HEK293T (cell line): ENCODE measurements at regions not wholly inside any gene's neighbourhood (a gene's known extent, or its start where the extent isn't known, plus 50 kb on each side); places are given as distances from the start of the nearest gene placed in this dataset.

Experiments used
- CTCF ChIA-PET: fragments of 350-600 bp; formaldehyde crosslinking; extraction: SDS; loops from one replicate; lab custom pipeline; 2021; ENCODE audit warnings: antibody characterized with exemption, inconsistent platforms; lab: Yijun Ruan, JAX
- POLR2A ChIA-PET: fragments of 350-600 bp; formaldehyde crosslinking; extraction: SDS; loops from one replicate; lab custom pipeline; 2020; ENCODE audit warnings: antibody characterized with exemption, inconsistent platforms; lab: Yijun Ruan, JAX
- DNase-seq: peaks from one replicate; pipeline ENCODE4 v3.0.0; 2012; ENCODE audit warnings: mixed read lengths; ENCODE audit errors: extremely low spot score
- ARNT ChIP-seq: fragments of 450-650 bp; IDR thresholded peaks from 2 replicates; pipeline ENCODE4 v1.6.1; 2017; ENCODE audit warnings: mild to moderate bottlenecking
- BHLHE40 ChIP-seq: fragments of 450-650 bp; IDR thresholded peaks from 2 replicates; pipeline ENCODE4 v1.6.1; 2016; ENCODE audit warnings: mild to moderate bottlenecking, moderate library complexity, borderline replicate concordance
- CTBP1 ChIP-seq: fragments of 450-650 bp; IDR thresholded peaks from 2 replicates; pipeline ENCODE4 v1.6.1; 2016; ENCODE audit warnings: borderline replicate concordance
- ELF4 ChIP-seq: fragments of 450-650 bp; IDR thresholded peaks from 2 replicates; pipeline ENCODE4 v1.6.1; 2017; ENCODE audit warnings: antibody characterized with exemption
- FOXA1 ChIP-seq: fragments of 450-650 bp; IDR thresholded peaks from 2 replicates; pipeline ENCODE4 v1.6.1; 2016; ENCODE audit warnings: mild to moderate bottlenecking
- FOXK2 ChIP-seq: fragments of 450-650 bp; IDR thresholded peaks from 2 replicates; pipeline ENCODE4 v1.6.1; 2016; ENCODE audit warnings: mild to moderate bottlenecking
- FOXM1 ChIP-seq: fragments of 450-650 bp; IDR thresholded peaks from 2 replicates; pipeline ENCODE4 v1.6.1; 2017; ENCODE audit warnings: mild to moderate bottlenecking, borderline replicate concordance
- HDGF ChIP-seq: fragments of 450-650 bp; IDR thresholded peaks from 2 replicates; pipeline ENCODE4 v1.6.1; 2017; ENCODE audit warnings: antibody characterized with exemption, borderline replicate concordance
- L3MBTL2 ChIP-seq: fragments of 450-650 bp; conservative IDR thresholded peaks from 2 replicates; pipeline ENCODE4 v1.6.1; 2016; ENCODE audit warnings: mild to moderate bottlenecking
- LEF1 ChIP-seq: fragments of 450-650 bp; IDR thresholded peaks from 2 replicates; pipeline ENCODE4 v1.6.1; 2017; ENCODE audit warnings: mild to moderate bottlenecking, borderline replicate concordance
- NFRKB ChIP-seq: fragments of 450-650 bp; IDR thresholded peaks from 2 replicates; pipeline ENCODE4 v1.6.1; 2016; ENCODE audit warnings: mild to moderate bottlenecking, moderate library complexity
- PKNOX1 ChIP-seq: fragments of 450-650 bp; IDR thresholded peaks from 2 replicates; pipeline ENCODE4 v1.6.1; 2016
- SP1 ChIP-seq: fragments of 450-650 bp; IDR thresholded peaks from 2 replicates; pipeline ENCODE4 v1.6.1; 2017
- SUZ12 ChIP-seq: fragments of 450-650 bp; IDR thresholded peaks from 2 replicates; pipeline ENCODE4 v1.6.1; 2016; ENCODE audit warnings: mild to moderate bottlenecking
- TARDBP ChIP-seq: fragments of 450-650 bp; IDR thresholded peaks from 2 replicates; pipeline ENCODE4 v1.6.1; 2016
- ZNF384 ChIP-seq: fragments of 450-650 bp; IDR thresholded peaks from 2 replicates; pipeline ENCODE4 v1.6.1; 2016

- TF ChIP-seq SP1 = no peak
- no peak for TF ChIP-seq TARDBP
- TF ChIP-seq ZNF384 = no peak
- no peak for TF ChIP-seq FOXA1
- no peak for TF ChIP-seq BHLHE40
- TF ChIP-seq LEF1 = no peak
- no peak for TF ChIP-seq ARNT
- no peak for TF ChIP-seq SUZ12
- no peak for TF ChIP-seq ELF4
- no peak for TF ChIP-seq CTBP1
- TF ChIP-seq FOXK2 = no peak
- no peak for TF ChIP-seq PKNOX1
- TF ChIP-seq FOXM1 = no peak
- TF ChIP-seq NFRKB = no peak
- TF ChIP-seq L3MBTL2 = no peak
- TF ChIP-seq HDGF = no peak
- ChIA-PET POLR2A (no interaction called here), CTCF (no interaction called here)
- no peak for DNase-seq
Measured at GRCh38 chr3:168273036-168273435, 177.3 kb upstream of the GOLIM4 start.

DNA sequence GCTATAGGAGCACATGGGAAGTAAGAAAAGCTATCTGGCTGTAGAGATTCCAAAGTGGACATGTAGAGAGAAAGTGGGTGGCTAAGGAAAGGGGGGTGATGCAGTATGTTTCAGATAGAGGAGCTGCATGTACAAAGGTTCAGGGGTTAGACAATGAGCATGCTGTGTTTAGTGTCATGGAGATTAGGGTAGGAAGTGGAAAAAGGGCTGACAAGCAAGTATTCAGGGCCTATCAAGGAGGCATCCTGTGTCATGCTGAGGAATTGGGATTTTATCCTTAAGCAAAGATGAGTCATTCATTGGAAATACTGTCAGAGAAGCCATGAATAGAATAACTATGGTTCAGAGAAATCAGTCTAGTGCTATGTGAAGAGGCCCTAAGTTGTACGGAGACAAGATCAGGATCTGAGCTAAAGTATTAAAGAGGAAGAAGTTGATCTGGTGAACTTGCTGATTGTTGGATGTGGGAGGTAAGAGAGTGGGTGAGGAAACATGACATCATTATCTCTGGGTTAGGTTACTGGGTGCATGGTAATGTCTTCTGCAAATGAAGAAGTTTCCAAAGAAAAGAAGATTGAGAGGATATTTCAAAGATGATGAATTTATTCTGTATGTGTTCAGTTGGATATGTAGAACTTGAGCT, 176.7 kb upstream of the GOLIM4 start:
- TF ChIP-seq L3MBTL2 (no peak), SUZ12 (no peak), LEF1 (no peak), PKNOX1 (no peak), TARDBP (no peak), ELF4 (no peak), NFRKB (no peak), SP1 (no peak), FOXK2 (no peak), FOXM1 (no peak), CTBP1 (no peak), FOXA1 (no peak), BHLHE40 (no peak), ZNF384 (no peak), ARNT (no peak), HDGF (no peak)
- ChIA-PET CTCF (no interaction called here), POLR2A (no interaction called here)
- DNase-seq = no peak

DNA sequence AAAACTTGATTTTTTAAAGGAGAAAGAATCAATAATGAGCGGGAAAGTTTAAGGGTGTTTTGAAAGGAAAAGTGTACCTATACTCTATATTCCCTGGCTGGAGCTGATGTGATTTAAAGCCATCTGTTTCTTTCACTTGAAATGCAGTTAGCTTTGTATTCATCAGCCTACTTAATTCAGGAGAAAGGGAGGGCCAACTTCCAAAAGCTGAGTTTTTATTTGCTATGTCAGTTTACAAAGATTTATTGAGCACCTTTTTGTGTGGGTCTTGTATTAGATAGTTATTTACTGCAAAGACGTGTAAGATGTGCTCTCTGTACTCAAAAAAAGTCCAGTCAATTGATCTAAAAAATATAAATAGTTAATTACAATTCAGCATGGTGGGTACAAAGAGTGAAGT, 176.2 kb upstream of the GOLIM4 start:
- POLR2A ChIA-PET = no interaction called here
- CTCF ChIA-PET = no interaction called here
- no peak for TF ChIP-seq BHLHE40
- DNase-seq = no peak

DNA sequence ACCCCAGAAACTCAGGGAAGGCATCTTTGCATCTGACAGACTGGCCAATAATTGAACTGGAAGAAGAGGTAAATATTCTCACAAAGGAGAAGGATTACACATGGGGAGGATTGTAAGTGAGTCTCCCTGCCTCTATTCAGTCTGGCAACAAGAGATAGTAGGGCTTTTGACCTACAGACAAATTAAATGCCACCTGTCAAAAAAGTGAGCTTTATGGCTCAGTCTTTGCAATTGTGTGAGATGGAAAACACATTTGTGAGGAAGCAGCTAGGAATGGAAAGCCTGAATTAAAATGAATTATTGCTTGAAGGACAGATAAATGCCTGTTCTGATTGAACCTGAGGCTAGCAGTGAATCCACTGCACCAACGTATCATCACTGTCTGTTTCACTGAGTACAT, 173.3 kb upstream of the GOLIM4 start:
- TF ChIP-seq FOXM1 (no peak), ARNT (no peak), CTBP1 (no peak), NFRKB (no peak), LEF1 (no peak), SP1 (no peak), PKNOX1 (no peak), SUZ12 (no peak), L3MBTL2 (no peak), HDGF (no peak), ELF4 (no peak), BHLHE40 (no peak), FOXA1 (no peak), TARDBP (no peak), FOXK2 (no peak), ZNF384 (no peak)
- ChIA-PET POLR2A (no interaction called here), CTCF (no interaction called here)
- no peak for DNase-seq

DNA sequence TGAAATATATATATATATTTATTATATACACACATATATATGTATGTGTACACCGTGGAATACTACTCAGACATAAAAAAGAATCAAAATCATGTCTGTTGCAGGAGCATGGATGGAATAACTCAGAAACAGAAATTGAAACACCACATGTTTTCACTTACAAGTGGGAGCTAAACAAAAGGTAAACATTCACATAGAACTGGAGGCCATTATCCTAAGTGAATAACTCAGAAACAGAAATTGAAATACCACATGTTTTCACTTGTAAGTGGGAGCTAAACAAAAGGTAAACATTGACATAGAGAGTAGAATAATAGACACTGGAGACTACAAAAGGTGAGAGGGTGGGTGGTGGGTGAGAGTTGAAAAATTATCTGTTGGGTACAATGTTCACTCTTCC, 171.5 kb upstream of the GOLIM4 start:
- POLR2A ChIA-PET = no interaction called here
- CTCF ChIA-PET = no interaction called here
- DNase-seq = no peak
- TF ChIP-seq SUZ12 (no peak), PKNOX1 (no peak), SP1 (no peak), ZNF384 (no peak), FOXA1 (no peak), HDGF (no peak), FOXM1 (no peak), ELF4 (no peak), TARDBP (no peak), BHLHE40 (no peak), L3MBTL2 (no peak)

- ChIA-PET POLR2A (no interaction called here), CTCF (no interaction called here)
- no peak for DNase-seq
- TF ChIP-seq CTBP1 (no peak), PKNOX1 (no peak), NFRKB (no peak), FOXM1 (no peak), ELF4 (no peak), L3MBTL2 (no peak), FOXK2 (no peak)
Measured at GRCh38 chr3:168266335-168266734, 170.6 kb upstream of the GOLIM4 start.
